GM13977 (cell line): ENCODE measurements at regions not wholly inside any gene's neighbourhood (a gene's known extent, or its start where the extent isn't known, plus 50 kb on each side); places are given as distances from the start of the nearest gene placed in this dataset.

Source experiments
- DNase-seq: peaks from one replicate; pipeline ENCODE4 v3.0.0; 2012; ENCODE audit warnings: low spot score
- in situ Hi-C: fragments of 300-500 bp; cut with MboI; formaldehyde crosslinking; loops from one replicate; pipeline ENCODE4 v1.12.0; 2022; ENCODE audit warnings: low sequenced_read_pairs, low pct_unique_long_range_greater_than_20kb, mixed read lengths, inconsistent platforms; ENCODE audit not compliant: unreplicated experiment
- TF ChIP-seq, protein P1 (sequence below): IDR thresholded peaks from 2 replicates; pipeline ENCODE4 v1.5.1; 2012; ENCODE audit warnings: mild to moderate bottlenecking, control low read depth; ENCODE audit not compliant: insufficient read depth; ENCODE audit errors: extremely low read depth, missing control alignments

DNA sequence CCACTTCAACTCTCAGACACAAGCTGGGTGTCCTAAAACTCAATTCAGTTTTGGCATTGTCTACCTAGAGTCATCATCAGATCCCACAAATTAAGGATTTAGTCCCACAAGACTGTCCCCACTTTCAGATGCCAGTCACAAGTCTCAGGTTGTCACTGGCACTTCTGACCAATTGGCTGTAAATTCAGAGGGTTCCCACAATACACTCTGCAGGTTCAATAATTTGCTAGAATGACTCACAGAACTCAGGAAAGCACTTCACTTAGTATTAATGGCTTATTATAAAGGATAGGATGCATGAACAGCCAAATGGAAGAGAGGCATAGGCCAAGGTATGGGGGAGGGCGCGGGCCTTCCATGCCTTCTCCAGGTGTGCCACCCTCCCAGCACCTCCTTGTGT lies 209.1 kb downstream of the SREK1 start:
- TF ChIP-seq, protein P1, sequence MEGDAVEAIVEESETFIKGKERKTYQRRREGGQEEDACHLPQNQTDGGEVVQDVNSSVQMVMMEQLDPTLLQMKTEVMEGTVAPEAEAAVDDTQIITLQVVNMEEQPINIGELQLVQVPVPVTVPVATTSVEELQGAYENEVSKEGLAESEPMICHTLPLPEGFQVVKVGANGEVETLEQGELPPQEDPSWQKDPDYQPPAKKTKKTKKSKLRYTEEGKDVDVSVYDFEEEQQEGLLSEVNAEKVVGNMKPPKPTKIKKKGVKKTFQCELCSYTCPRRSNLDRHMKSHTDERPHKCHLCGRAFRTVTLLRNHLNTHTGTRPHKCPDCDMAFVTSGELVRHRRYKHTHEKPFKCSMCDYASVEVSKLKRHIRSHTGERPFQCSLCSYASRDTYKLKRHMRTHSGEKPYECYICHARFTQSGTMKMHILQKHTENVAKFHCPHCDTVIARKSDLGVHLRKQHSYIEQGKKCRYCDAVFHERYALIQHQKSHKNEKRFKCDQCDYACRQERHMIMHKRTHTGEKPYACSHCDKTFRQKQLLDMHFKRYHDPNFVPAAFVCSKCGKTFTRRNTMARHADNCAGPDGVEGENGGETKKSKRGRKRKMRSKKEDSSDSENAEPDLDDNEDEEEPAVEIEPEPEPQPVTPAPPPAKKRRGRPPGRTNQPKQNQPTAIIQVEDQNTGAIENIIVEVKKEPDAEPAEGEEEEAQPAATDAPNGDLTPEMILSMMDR: no peak
- no peak for DNase-seq
- in situ Hi-C loops: no loop called here

DNA sequence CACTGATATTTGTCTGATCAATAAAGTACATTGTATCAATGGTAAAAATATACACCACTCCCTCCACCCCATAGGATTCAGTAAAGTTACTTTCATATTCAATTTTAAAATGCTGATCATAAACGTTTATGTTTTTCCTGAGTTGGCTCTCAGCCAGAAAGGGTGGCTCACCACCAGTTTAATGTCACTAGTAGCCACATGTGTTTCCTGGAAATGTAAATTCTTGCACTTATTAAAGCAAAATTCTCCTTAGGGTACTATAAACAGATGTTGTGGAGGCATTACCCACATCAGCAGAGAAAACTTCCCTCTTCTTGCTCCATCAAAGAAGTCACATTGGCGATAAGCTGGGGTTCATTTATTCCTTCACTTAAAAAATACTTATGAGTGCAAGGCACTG lies 210.3 kb downstream of the SREK1 start:
- no peak for DNase-seq
- in situ Hi-C loops: no loop called here
- TF ChIP-seq, protein P1: no peak

DNA sequence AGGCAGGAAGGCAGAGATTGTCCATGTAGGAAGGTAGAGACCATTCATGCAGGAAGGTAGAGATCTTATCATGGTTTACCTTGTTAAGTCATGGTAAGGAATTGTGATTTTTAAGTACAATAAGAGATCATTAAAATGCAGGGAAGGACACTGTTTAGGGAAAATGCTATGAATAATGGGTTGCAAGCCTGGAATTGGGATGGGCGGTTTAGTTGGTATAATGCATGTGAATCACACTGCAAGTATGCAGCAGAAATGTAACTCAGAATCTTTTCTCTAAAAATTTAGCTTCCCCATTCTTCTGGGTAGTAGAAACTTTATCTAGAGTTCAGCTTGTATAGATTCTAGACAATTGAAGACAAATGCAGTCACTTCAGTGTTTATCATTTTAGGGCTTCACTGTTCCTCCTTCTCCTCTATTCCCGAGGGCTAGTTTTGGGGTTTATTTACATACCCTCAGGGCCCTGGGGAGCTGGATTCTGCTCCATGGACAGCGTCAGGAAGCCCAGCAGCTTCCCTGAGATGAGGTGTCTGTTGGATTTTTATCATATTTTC lies 212.0 kb downstream of the SREK1 start:
- no peak for DNase-seq
- TF ChIP-seq, protein P1: no peak
- in situ Hi-C loops: no loop called here

DNA sequence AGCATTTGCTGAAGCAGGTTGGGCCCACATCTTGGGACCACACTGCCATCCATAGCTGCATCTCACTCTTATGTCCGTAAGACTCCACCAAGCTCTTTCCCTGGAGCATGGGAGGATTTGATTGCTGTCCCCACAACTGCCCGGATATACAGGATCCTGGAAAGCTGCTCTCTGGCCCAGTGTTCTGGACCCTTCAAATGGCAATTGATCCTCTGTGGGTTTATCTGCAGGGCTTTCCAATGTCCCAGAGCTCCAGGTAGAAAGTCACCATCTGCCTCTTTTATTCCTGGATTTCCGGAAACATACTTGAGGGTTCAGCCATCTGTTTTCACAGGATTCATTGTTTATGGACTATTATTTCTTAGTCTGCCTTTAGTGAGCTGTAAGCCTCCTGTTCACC lies 214.6 kb downstream of the SREK1 start:
- DNase-seq: no peak
- TF ChIP-seq, protein P1: no peak
- in situ Hi-C loops: no loop called here

DNA sequence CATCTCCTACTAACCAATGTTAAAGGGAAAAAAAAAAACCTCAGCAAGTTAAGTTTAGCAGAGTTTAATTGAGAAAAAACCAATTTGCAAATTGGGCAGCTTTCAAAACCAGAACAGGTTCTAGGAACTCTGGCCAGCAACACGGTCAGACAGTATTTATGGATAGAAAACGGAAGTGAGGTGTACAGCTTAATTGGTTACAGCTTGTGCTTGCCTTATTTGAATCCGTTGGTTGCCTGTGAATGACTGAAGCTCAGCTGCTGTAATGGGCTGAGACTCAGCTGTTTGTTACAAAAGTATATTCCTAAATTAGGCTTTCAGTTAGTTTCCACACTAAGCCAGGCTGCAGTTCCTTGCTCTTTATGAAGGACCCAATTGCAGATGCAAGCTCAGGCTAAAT lies 217.0 kb downstream of the SREK1 start:
- in situ Hi-C loops: no loop called here
- TF ChIP-seq, protein P1: no peak
- no peak for DNase-seq

DNA sequence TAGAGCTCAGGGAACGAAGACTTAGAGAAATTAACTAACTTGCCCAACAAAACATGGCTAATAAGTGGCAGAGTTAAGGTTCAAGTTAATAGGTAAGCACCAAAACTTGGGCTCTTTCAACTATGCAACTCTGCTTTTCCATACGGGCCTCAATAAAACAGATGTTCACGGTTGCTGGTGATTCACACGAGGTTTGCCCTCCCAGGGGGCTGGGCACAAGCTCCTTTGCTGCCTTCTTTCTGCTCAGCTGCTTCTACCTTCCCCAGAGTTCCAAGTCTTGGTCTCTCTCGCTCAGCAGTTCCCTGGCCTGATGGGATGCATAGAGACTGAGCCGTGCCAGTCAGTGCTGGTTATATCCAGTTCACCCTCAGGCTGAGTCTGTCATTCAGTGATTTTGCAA lies 217.9 kb downstream of the SREK1 start:
- in situ Hi-C loops: no loop called here
- no peak for DNase-seq
- TF ChIP-seq, protein P1: no peak

DNA sequence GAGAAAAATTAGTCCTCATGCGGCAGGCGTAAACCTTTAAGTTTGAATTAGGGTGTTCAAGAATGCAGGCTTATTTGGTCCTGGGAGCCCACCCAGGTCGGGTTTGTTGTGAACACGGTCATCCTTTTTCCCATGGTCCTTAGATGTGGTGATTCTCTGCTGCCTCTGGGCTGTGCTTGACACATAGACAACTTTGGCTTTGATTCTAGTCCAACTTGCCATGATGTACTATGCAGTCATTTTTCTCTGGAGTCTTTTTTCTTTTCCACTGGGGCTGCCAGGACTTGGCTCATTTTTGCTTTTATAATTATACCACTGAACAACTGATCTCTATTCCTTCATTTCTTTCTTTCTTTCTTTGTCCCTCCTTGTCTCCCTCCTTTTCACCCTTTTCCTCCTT lies 218.6 kb downstream of the SREK1 start:
- in situ Hi-C loops: no loop called here
- no peak for DNase-seq
- TF ChIP-seq, protein P1: no peak
